Renal pelvis (tissue), 1 donor: ENCODE measurements at regions not wholly inside any gene's neighbourhood (a gene's known extent, or its start where the extent isn't known, plus 50 kb on each side); places are given as distances from the start of the nearest gene placed in this dataset.
"Not testable (repeated sequence)": the region's sequence is repeated elsewhere in the genome, so short reads cannot be mapped to it uniquely, and the experiment has no call there.

Experiments
- DNase-seq: peaks from one replicate; pipeline ENCODE4 v3.0.0-alpha.2; 2013

DNA sequence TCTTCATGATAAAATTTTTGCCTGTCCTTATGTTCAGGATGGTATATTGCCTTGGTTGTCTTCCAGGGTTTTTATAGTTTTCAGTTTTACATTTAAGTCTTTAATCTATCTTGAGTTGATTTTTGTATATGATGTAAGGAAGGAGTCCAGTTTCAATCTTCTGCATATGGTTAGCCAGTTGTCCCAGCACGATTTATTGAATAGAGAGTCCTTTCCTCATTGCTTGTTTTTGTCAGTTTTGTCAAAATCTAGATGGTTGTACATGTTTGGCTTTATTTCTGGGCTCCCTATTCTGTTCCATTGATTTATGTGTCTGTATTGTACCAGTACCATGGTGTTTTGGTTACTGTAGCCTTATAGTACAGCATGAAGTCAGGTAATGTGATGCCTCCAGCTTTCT lies 91.6 kb upstream of the FAM98A start:
- DNase-seq = not testable (repeated sequence)

DNA sequence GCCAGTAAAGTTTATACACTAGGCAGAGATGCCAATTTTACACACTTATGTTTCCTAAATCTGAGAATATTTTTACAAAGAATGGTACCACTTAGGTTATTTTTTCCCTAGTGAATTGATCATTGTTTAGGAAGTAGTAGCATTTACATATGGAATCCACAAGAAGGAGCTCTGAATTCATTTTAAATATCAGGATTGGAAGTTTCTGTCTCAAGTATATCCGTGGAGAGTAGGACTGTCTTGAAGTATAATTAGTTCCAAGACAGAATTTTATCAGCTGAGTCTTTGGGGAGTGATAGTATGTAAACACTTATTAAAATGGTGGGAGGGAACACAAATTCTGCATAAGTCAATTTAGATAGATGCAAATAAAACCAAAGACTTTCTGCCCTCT lies 82.3 kb upstream of the FAM98A start:
- peak; percentile 9 for DNase-seq

DNA sequence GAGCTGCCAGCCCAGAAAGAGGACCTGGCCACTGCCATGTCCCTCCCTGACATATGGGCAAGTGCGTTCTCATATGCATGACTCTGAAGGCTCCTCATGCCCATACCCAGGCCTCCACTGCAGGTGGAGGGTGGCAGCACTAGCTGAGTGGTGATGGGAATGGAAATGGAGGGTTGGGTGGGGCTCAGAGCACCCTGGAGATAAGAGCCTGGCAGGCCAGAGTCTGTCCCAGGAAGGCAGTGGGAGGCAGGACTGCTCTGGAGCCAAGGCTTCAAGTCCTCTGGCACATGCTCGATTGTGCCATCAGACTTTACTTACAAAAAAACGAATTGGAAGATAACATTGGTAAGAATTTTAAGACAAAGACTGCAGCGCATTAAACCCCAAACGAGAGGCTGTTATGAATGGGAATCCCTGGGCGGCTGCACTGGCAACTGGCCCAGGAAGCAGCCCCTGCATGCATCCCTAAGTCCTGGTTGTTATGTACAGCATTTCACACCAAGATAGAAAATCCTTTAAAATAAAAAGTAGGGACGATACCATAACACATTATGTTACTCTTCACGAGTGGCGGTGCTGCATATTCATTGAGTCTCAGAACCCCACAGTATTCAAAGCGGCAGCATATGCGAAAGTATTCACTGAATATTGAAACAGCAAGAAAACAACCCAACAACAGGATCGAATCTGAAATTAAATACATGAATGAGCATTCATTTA lies 81.7 kb upstream of the FAM98A start:
- no peak for DNase-seq

DNA sequence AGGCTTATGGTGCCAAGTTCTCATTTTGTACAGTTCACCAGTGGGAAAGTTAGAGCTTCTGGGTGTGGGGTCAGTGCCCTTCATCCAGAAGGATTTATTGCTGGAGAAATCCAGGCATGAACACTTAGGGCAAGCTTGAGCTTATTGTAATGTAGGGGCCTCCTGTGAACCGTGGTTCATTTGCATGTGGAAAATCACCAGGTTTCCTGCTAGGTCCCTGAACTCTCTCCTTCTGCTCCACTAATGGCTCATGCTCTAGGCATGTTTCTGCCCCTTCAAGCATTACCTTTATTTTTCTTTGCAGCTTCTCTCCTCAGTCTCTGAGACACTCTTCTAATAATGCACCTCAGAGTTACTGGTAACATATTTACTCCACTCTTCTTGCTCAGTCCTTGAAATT lies 79.3 kb upstream of the FAM98A start:
- DNase-seq = peak; percentile 4

DNA sequence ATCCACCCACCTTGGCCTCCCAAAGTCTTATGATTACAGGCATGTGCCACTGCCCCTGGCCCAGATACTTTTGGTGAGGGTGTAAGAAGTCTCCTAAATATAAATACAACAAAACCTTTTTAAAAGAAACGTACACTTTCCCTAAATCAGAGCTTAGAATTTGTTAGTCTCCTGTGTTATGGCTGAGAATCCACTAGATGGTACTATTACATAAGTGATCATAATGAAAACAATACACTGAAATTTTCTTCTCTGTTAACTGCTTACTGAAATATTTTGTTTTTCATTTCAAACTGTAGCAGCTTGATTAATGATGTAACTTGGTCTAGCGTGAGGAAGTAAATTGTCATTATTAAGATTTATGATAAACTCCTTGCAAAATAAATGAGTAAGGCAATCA lies 74.8 kb upstream of the FAM98A start:
- peak; percentile 11 for DNase-seq

DNA sequence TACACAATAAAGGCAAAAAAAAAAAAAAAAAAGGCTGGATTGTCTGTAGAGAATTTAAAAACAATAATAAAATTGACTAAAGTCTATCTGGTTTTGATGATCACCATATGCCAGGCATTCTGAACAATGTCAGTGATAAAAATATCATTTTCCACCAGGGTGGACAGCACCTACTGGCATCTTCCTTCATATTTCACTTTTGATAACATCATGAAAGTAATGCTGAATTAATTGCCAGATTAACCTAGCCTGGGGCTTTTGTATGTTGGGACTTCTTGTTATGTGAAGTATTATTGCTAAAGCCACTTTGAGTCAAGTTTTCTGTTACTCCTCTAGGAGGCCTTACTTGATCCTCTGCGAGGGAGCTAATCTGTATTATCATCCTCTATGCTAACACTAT lies 73.8 kb upstream of the FAM98A start:
- no peak for DNase-seq

DNA sequence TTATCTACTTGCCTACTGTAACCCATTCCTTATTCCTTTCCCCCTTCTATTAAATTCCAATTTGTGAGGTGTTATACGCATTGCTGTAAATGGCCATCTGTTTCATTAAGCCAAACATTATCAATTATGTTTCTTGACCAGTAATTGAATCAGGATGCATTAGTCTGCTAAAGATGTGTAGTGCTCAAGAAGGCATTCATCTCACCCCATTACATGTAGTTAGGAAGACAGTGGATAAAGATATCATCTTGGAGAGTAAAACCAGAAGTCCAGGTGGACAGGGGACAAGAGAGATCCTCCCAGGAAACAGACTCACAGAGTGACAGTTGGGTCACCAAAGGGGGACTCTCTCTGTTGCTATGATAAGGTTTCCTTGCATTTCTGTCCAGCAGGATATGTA lies 73.3 kb upstream of the FAM98A start:
- DNase-seq = no peak

DNA sequence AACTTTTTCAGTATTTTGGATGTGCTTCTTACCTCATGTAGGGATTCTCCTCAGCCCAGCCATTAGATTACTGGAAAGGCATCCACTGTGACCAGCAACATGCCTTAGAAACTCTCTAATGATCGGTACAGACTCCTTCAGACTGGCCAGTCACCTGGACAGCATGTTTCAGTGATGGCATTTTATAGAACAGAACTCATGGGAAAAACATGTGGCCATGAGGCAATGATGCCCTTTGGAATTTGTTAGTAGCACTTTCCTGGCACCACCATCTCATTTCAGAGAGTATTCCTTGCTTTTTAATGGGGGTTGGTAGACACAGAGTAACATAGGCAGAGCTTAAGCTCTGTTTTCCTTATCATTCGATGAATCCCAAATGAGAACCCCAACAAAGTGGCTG lies 72.1 kb upstream of the FAM98A start:
- DNase-seq = no peak

DNA sequence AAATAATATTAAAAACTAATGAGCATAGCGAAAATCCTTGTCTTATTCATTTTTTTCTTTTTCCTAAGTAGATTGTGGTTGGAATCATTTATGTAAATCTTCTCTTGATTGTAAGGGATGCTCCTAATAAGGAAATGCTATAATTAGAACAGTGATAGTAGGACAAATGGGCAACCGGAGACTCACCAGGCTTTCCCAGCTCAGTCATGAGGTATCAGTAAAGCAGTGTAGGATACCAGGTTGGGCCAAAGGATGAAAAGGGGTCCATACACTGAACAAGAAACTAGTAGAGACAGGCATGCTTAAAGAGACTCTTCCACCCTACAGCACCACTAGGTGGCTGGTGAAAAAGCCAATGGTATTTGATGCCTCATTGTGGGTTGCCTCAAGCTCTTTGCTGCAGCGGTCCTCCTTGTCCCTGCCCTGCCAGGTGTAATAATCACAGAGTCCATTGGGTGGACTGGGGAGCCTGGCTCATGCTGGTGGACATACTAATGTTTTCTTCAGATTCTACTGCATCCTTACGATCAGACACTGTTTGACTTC lies 71.4 kb upstream of the FAM98A start:
- DNase-seq = no peak

DNA sequence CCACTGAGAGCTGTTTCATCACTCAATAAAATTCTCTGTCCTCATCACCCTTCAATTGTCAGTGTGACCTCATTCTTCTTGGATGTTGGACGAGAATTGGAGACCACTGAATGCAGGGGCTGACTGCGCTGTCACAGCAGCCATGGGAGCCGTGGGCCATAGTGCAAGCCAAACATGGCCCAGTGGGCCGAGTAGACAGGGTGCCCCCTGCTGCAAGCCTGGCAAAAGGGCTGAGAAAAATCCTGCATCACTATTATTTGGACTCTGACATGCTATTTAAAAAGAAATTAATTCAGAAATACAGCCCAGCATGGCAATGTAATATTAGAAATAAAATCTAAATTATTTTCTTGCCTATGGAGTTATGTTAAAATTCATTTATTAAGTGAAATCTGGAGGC lies 67.8 kb upstream of the FAM98A start:
- no peak for DNase-seq

DNA sequence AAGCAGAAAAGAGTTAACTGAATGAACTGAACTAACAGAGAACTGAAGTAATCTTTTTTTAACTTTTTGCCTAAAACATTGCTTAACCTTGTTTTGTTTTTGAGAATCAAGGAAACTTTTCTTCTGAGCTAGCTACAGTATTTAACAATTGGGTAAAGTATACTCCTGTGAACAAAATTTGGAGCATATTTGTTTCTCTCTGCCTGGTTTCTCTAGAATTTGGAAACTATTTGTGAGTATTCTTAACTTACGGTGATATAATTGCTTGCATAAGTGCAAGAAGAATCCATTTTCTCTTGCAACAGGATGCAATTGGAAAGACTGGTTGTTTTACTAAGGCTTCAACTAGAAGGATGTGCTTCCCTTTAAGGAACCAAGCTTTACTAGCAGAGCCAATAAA lies 65.9 kb upstream of the FAM98A start:
- DNase-seq = no peak

DNA sequence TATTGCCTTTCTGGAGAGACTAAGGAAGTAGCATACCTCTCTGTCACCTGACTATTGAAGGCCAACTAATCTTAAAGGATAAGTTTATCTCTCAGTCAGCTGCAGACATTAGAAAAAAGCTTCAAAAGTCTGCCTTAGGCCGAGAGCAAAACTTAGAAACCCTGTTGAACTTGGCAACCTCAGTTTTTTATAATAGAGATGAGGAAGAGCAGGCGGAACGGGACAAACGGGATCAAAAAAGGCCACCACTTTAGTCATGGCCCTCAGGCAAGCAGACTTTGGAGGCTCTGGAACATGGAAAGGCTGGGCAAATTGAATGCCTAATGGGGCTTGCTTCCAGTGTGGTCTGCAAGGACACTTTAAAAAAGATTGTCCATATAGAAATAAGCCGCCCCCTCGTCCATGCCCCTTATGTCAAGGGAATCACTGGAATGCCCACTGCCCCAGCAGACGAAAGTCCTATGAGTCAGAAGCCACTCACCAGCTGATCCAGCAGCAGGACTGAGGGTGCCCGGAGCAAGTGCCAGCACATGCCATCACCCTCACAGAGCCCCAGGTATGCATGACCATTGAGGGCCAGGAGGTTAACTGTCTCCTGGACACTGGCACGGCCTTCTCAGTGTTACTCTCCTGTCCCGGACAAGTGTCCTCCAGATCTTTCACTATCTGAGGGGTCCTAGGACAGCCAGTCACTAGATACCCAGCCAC lies 61.5 kb upstream of the FAM98A start:
- DNase-seq = no peak

DNA sequence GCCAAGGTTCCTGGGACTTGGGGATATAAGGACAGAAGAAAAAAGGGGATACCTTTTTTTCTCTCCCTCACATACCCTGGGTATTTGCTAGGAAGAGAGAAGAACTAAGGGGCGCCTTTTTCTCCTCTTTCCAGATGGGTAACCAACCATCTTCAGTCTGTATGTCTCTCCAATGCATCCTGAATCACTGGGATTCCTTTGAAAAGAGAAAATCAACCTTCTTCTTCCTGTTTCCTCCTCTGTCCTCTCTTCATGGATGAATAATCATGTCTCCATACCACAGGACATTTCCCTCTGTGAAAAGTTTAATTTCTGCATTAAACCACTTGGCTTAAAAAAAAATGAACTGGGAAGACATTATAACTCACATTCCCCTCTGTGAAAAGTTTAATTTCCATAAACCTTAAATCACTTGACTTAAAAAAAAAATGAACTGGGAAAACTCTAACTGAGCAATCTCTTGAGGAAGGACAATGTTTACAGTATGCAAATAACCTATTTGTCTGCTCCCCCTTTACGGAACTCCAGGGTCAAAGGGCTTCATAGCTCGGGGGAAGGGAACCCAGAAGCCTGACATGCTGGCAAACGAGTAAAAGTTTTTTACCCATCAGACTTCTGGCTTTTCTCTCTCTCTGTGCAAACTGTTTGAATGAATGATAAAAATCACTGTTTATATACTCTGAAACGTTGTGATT lies 56.7 kb upstream of the FAM98A start:
- DNase-seq = no peak

DNA sequence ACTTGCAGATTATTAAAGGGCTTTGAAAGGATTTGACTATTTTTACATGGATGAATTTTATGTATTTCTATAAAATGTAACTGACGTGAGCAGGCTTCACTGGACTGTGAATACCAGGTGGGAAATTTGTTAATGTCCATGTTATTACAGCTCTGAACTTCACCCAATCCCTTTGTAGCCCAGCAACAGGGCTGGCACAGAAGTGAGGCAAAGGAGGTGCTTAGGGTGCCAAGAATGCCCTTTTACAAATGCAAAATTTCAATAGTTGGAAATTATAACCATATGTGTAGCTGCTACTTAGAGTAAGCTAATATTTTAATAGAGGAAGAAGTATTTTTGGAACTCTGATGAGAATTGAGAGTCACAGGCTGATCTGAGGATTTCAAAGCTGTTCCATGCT lies 53.7 kb upstream of the FAM98A start:
- DNase-seq = no peak

DNA sequence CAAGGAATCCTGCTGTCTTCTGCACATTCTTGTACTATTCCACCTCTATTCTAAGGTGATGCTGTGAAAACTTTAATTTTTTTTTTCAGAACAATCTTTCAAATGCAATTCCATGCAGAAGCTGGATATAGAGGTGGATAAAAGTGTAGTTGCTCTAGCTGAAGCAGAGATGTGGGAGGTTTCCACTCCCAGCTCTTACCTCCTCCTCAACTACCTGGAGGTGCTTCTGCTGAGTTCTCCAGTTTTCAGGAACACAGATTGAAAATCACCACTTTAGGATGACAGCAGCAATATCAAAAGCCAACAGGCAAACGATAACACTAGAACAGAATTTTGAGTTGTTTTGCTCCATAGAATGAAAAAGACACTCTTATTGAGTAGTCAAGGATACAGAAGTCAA lies 51.1 kb upstream of the FAM98A start:
- no peak for DNase-seq
